ENCODE measurements at regions not wholly inside any gene's neighbourhood (a gene's known extent, or its start where the extent isn't known, plus 50 kb on each side); places are given as distances from the start of the nearest gene placed in this dataset.

DNA sequence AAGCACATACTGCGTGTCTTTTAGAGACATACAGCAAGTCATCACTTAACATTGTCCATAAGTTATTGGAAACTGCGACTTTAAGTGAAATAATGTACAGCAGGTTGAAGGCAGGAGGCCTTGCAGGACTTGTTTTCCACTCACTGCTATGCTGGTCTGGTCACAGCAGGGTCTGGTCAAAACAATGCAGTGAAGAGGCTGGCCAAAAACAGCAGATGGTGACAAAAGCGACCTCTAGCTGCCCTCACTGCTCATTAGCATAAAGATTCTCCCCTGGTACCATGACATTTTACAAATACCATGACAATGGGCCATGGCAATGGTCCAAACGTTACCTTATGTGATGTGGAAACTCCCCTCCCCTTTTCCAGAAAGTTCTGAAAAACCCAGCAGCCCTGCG, 1283.6 kb downstream of the FSTL5 start:
- no peaks in the 10 kb centered on the region for H3K4me1 ChIP-seq (ENCODE audit: low read length)
- H3K27ac ChIP-seq (ENCODE audit: low read length) = no peak overlapping the region
- H3K9ac ChIP-seq (ENCODE audit: low read length) = no peak overlapping the region
- H3K79me2 ChIP-seq (ENCODE audit: low read length) = no peaks in the 10 kb centered on the region
- H3K9me3 ChIP-seq (replicated peaks; ENCODE audit: insufficient read depth, low read length) = no peaks in the 10 kb centered on the region
- H3K9me2 ChIP-seq (replicated peaks; ENCODE audit: insufficient read depth, low read length) = no peaks in the 10 kb centered on the region
- no peaks in the 10 kb centered on the region for H3K27me3 ChIP-seq (replicated peaks; ENCODE audit: insufficient read depth, low read length)
- H3K4me3 ChIP-seq (ENCODE audit: low read length) = no peak overlapping the region
- H3K36me3 ChIP-seq (replicated peaks; ENCODE audit: insufficient read depth, low read length) = no peaks in the 10 kb centered on the region
- H3K4me2 ChIP-seq (ENCODE audit: low read depth, low read length) = no peak overlapping the region
- DNase-seq = no peak
- TF ChIP-seq EZH2 (optimal IDR thresholded peaks at IDR 0.05; ENCODE audit: low read depth, low read length) = no peak
- no peak for TF ChIP-seq EZH2phosphoT487 (IDR thresholded peaks at IDR 0.05; ENCODE audit: low read length)
- TF ChIP-seq, protein P1, sequence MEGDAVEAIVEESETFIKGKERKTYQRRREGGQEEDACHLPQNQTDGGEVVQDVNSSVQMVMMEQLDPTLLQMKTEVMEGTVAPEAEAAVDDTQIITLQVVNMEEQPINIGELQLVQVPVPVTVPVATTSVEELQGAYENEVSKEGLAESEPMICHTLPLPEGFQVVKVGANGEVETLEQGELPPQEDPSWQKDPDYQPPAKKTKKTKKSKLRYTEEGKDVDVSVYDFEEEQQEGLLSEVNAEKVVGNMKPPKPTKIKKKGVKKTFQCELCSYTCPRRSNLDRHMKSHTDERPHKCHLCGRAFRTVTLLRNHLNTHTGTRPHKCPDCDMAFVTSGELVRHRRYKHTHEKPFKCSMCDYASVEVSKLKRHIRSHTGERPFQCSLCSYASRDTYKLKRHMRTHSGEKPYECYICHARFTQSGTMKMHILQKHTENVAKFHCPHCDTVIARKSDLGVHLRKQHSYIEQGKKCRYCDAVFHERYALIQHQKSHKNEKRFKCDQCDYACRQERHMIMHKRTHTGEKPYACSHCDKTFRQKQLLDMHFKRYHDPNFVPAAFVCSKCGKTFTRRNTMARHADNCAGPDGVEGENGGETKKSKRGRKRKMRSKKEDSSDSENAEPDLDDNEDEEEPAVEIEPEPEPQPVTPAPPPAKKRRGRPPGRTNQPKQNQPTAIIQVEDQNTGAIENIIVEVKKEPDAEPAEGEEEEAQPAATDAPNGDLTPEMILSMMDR (IDR thresholded peaks at IDR 0.05; ENCODE audit: low read length) = no peak
- no peaks in the 10 kb centered on the region for H3F3A ChIP-seq (ENCODE audit: insufficient read depth, low read length)
- no peak overlapping the region for H2AFZ ChIP-seq (ENCODE audit: low read length)
- no peaks in the 10 kb centered on the region for H4K20me1 ChIP-seq (ENCODE audit: insufficient read depth, low read length)

DNA sequence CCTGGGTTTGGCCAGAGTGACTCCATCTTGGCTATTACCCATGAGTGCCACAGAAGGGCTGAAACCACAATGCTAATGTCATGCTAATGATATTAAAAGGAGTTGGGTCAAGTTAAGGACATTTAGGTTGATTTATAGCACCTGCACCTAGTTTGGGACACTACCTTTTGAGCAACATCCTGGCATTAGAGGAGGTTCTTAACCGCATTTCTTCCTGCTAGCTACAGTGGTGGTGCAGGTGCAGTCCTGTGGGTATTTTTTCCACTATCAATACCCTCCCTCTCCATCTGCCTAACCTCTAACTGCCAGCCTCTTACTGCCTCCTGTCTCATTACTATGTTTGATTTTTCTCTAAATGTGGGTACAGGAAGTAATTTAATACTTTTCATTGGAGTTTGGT, 1276.1 kb downstream of the FSTL5 start:
- H3K4me3 ChIP-seq (ENCODE audit: low read length) = no peak overlapping the region
- DNase-seq = peak; percentile 90
- peaks cover 4% of the 10 kb centered on the region for H3K4me1 ChIP-seq (ENCODE audit: low read length)
- no peaks in the 10 kb centered on the region for H4K20me1 ChIP-seq (ENCODE audit: insufficient read depth, low read length)
- no peaks in the 10 kb centered on the region for H3K36me3 ChIP-seq (replicated peaks; ENCODE audit: insufficient read depth, low read length)
- H3K4me2 ChIP-seq (ENCODE audit: low read depth, low read length) = peak overlapping the region; percentile 24; the same call in 1 of the 2 replicates
- no peaks in the 10 kb centered on the region for H3K27me3 ChIP-seq (replicated peaks; ENCODE audit: insufficient read depth, low read length)
- H3F3A ChIP-seq (ENCODE audit: insufficient read depth, low read length) = no peaks in the 10 kb centered on the region; the same call in 1 of the 2 replicates
- TF ChIP-seq EZH2phosphoT487 (IDR thresholded peaks at IDR 0.05; ENCODE audit: low read length) (no peak), EZH2 (optimal IDR thresholded peaks at IDR 0.05; ENCODE audit: low read depth, low read length) (no peak)
- peak overlapping the region; percentile 27; the same call in 1 of the 2 replicates for H3K27ac ChIP-seq (ENCODE audit: low read length)
- no peaks in the 10 kb centered on the region for H3K9me3 ChIP-seq (replicated peaks; ENCODE audit: insufficient read depth, low read length)
- H3K9ac ChIP-seq (ENCODE audit: low read length) = no peak overlapping the region
- no peaks in the 10 kb centered on the region for H3K79me2 ChIP-seq (ENCODE audit: low read length)
- H2AFZ ChIP-seq (ENCODE audit: low read length) = no peak overlapping the region
- H3K9me2 ChIP-seq (replicated peaks; ENCODE audit: insufficient read depth, low read length) = no peaks in the 10 kb centered on the region

DNA sequence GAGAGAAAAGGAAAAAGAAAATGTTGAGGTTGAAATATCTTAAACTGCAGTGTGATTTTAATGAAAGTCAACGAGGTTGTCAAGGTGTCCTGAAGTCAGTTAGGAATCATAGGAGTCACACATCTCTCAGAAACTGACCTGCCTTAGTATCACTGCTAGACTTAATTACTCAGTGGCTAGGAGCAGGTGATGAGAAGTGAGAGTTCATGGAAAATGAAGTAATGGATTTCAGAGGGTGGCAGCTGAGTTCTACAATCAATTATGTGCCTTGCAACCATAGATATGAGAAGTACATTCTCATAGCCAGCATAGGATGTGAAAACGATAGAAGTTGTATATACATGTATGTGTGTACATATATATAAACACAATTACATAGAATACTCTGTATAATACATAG, 1269.7 kb downstream of the FSTL5 start:
- Histone ChIP-seq H3K27me3 (replicated peaks; ENCODE audit: insufficient read depth, low read length) (no peaks in the 10 kb centered on the region), H3K9ac (ENCODE audit: low read length) (no peak overlapping the region), H3K4me3 (ENCODE audit: low read length) (no peak overlapping the region), H3K4me2 (ENCODE audit: low read depth, low read length) (no peak overlapping the region), H3K4me1 (ENCODE audit: low read length) (no peaks in the 10 kb centered on the region), H3F3A (ENCODE audit: insufficient read depth, low read length) (no peaks in the 10 kb centered on the region), H3K9me2 (replicated peaks; ENCODE audit: insufficient read depth, low read length) (no peaks in the 10 kb centered on the region), H4K20me1 (ENCODE audit: insufficient read depth, low read length) (no peaks in the 10 kb centered on the region), H3K27ac (ENCODE audit: low read length) (no peak overlapping the region), H3K9me3 (replicated peaks; ENCODE audit: insufficient read depth, low read length) (no peaks in the 10 kb centered on the region), H3K36me3 (replicated peaks; ENCODE audit: insufficient read depth, low read length) (no peaks in the 10 kb centered on the region), H2AFZ (ENCODE audit: low read length) (no peak overlapping the region), H3K79me2 (ENCODE audit: low read length) (no peaks in the 10 kb centered on the region)
- DNase-seq = no peak
- no peak for TF ChIP-seq EZH2 (optimal IDR thresholded peaks at IDR 0.05; ENCODE audit: low read depth, low read length)

DNA sequence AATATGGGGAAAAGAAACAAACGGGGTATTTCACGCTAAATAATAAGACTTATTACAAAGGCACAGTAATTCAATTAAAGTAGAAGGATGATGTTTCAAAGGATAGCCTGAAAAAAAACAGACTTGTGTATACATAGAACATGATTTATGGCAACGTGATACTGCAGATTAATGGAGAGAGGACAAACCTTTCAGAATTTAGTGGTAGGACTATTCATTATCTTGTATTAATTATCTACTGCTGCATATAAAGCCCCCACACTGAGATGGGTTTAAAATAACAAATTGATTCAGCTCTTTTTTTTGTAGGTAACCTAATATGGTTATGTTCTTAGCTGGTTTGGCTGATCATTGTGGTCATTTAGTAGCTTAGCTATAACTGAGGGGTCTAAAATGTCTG, 1269.0 kb downstream of the FSTL5 start:
- Histone ChIP-seq H3K4me2 (ENCODE audit: low read depth, low read length) (no peak overlapping the region), H3K27me3 (replicated peaks; ENCODE audit: insufficient read depth, low read length) (no peaks in the 10 kb centered on the region), H3K4me1 (ENCODE audit: low read length) (no peaks in the 10 kb centered on the region), H3K79me2 (ENCODE audit: low read length) (no peaks in the 10 kb centered on the region), H3K36me3 (replicated peaks; ENCODE audit: insufficient read depth, low read length) (no peaks in the 10 kb centered on the region), H3K27ac (ENCODE audit: low read length) (no peak overlapping the region), H2AFZ (ENCODE audit: low read length) (no peak overlapping the region), H3K9ac (ENCODE audit: low read length) (no peak overlapping the region), H3K9me3 (replicated peaks; ENCODE audit: insufficient read depth, low read length) (no peaks in the 10 kb centered on the region), H3F3A (ENCODE audit: insufficient read depth, low read length) (no peaks in the 10 kb centered on the region), H4K20me1 (ENCODE audit: insufficient read depth, low read length) (no peaks in the 10 kb centered on the region), H3K4me3 (ENCODE audit: low read length) (no peak overlapping the region), H3K9me2 (replicated peaks; ENCODE audit: insufficient read depth, low read length) (no peaks in the 10 kb centered on the region)
- no peak for DNase-seq
- TF ChIP-seq, protein P1 (IDR thresholded peaks at IDR 0.05; ENCODE audit: low read length) = no peak
- TF ChIP-seq EZH2phosphoT487 (IDR thresholded peaks at IDR 0.05; ENCODE audit: low read length) (no peak), EZH2 (optimal IDR thresholded peaks at IDR 0.05; ENCODE audit: low read depth, low read length) (no peak)

Data from MM.1S (cell line).